Activated B cell treated with CpG ODN at 0.5 μM for 24 hours (primary cell): ENCODE measurements at regions not wholly inside any gene's neighbourhood (a gene's known extent, or its start where the extent isn't known, plus 50 kb on each side); places are given as distances from the start of the nearest gene placed in this dataset.

ENCODE experiments used
- ATAC-seq: fragments of 200-7000 bp; cut with Tn5 transposase; one replicate; pipeline ENCODE4 v1.10.0; 2021; ENCODE audit warnings: low read depth, mild to moderate bottlenecking, moderate library complexity
- CTCF ChIA-PET: fragments of 350-600 bp; sonication (Branson Sonifier 250); formaldehyde crosslinking; loops from one replicate; lab custom pipeline; 2021; ENCODE audit warnings: antibody characterized with exemption; lab: Charles Lee
- POLR2A ChIA-PET: fragments of 350-600 bp; sonication (Branson Sonifier 250); formaldehyde crosslinking; loops from one replicate; lab custom pipeline; 2021; ENCODE audit warnings: antibody characterized with exemption; lab: Charles Lee
- DNase-seq: peaks from one replicate; pipeline ENCODE4 v3.0.0; 2022
- H3K27ac Mint-ChIP-seq: one replicate; pipeline ENCODE4 v1.8.0; 2020; ENCODE audit warnings: mixed read lengths
- H3K27me3 Mint-ChIP-seq: one replicate; pipeline ENCODE4 v1.8.0; 2021; ENCODE audit warnings: mixed read lengths
- H3K36me3 Mint-ChIP-seq: one replicate; pipeline ENCODE4 v1.8.0; 2021; ENCODE audit warnings: low read depth, mixed read lengths
- H3K4me1 Mint-ChIP-seq: one replicate; pipeline ENCODE4 v1.8.0; 2021; ENCODE audit warnings: mixed read lengths
- H3K4me3 Mint-ChIP-seq: one replicate; pipeline ENCODE4 v1.8.0; 2020; ENCODE audit warnings: mild to moderate bottlenecking, mixed read lengths
- H3K9me3 Mint-ChIP-seq: one replicate; pipeline ENCODE4 v1.8.0; 2020; ENCODE audit warnings: mixed read lengths
- intact Hi-C: fragments of 100-400 bp; cut with micrococcal nuclease; formaldehyde crosslinking; loops from one replicate; pipeline ENCODE4 v1.15.1; 2024
- TF ChIP-seq, protein P1 (sequence below): fragments of 200-600 bp; IDR thresholded peaks from one replicate; pipeline ENCODE4 v1.8.0; 2022; ENCODE audit warnings: antibody characterized with exemption, mild to moderate bottlenecking

DNA sequence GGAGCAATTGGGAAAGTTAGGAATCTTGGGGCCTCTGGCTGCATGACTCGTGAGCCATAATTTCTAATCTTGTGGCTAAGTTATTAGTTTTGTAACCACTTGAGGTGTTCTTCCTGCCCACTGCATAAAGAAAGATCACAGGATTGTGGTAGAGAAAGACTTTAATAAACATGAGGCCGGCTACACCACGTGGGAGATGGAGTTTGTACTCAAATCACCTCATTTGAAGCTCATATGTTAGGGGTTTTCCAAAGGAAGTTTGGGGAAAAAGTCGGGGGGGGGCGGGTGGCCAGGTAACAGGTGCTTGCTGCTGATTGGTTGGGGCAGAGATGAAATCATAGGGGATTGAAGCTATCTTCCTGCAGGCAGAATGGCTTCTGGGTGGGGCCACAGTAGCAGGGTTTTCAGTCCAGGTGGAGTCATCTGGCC lies 287.8 kb downstream of the ZNF674 start:
- intact Hi-C loops, result no loop called here
- ATAC-seq (no peak), DNase-seq (no peak)
- Mint-ChIP-seq H3K4me1 (peaks cover 17% of the 10 kb centered on the region), H3K9me3 (no peaks in the 10 kb centered on the region), H3K36me3 (no peaks in the 10 kb centered on the region), H3K27ac (no peak overlapping the region), H3K27me3 (no peaks in the 10 kb centered on the region), H3K4me3 (no peak overlapping the region)
- TF ChIP-seq, protein P1, sequence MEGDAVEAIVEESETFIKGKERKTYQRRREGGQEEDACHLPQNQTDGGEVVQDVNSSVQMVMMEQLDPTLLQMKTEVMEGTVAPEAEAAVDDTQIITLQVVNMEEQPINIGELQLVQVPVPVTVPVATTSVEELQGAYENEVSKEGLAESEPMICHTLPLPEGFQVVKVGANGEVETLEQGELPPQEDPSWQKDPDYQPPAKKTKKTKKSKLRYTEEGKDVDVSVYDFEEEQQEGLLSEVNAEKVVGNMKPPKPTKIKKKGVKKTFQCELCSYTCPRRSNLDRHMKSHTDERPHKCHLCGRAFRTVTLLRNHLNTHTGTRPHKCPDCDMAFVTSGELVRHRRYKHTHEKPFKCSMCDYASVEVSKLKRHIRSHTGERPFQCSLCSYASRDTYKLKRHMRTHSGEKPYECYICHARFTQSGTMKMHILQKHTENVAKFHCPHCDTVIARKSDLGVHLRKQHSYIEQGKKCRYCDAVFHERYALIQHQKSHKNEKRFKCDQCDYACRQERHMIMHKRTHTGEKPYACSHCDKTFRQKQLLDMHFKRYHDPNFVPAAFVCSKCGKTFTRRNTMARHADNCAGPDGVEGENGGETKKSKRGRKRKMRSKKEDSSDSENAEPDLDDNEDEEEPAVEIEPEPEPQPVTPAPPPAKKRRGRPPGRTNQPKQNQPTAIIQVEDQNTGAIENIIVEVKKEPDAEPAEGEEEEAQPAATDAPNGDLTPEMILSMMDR, result no peak
- POLR2A ChIA-PET, result no interaction called here
- CTCF ChIA-PET, result no interaction called here

DNA sequence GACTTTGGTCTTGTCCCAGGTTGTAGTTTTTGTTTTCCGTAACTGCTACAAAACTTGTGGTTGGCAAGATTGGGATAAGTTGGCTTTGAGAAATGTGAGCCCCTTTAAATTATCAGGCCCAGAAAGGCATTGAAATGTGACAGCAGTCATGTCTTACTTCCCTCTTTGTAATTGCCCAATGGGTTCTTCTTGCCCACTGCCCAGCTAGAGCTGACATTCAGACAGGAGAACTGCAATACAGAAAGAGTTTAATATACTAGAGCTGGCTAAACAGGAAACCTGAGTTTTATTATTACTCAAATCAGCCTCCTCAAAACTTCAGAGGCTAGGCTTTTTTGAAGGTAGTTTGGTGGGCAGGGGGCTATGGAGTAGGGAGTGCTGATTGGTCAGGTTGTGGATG lies 288.3 kb downstream of the ZNF674 start:
- Mint-ChIP-seq H3K4me3 (no peak overlapping the region), H3K4me1 (peaks cover 17% of the 10 kb centered on the region), H3K9me3 (no peaks in the 10 kb centered on the region), H3K27ac (no peak overlapping the region), H3K27me3 (no peaks in the 10 kb centered on the region), H3K36me3 (no peaks in the 10 kb centered on the region)
- TF ChIP-seq, protein P1, result no peak
- ChIA-PET POLR2A (no interaction called here), CTCF (no interaction called here)
- DNase-seq, result no peak
- intact Hi-C loops, result no loop called here
- no peak for ATAC-seq

DNA sequence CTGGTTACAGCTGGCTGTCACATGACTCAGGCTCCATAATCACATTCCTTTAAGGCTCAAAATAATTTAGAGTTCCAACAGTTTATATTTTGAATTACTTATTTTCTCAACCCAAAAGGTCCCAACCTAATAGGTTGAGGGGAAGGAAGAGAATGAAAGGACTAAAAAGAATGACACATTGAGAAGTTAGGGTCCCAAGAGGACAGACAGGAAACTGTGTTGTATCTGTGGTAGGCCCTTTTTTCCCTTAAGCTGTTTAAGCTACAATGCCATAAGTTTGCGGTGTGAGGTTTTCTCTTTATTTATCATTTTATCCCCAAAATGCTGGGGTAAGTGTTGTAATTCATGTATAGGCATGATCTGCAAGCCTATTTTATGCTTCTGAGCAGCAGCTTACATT lies 290.2 kb downstream of the ZNF674 start:
- TF ChIP-seq, protein P1, result no peak
- ChIA-PET POLR2A (no interaction called here), CTCF (no interaction called here)
- Mint-ChIP-seq H3K4me3 (no peak overlapping the region), H3K27ac (no peak overlapping the region), H3K27me3 (no peaks in the 10 kb centered on the region), H3K9me3 (no peaks in the 10 kb centered on the region), H3K36me3 (no peaks in the 10 kb centered on the region), H3K4me1 (peaks cover 17% of the 10 kb centered on the region)
- ATAC-seq (no peak), DNase-seq (no peak)
- intact Hi-C loops, result no loop called here

DNA sequence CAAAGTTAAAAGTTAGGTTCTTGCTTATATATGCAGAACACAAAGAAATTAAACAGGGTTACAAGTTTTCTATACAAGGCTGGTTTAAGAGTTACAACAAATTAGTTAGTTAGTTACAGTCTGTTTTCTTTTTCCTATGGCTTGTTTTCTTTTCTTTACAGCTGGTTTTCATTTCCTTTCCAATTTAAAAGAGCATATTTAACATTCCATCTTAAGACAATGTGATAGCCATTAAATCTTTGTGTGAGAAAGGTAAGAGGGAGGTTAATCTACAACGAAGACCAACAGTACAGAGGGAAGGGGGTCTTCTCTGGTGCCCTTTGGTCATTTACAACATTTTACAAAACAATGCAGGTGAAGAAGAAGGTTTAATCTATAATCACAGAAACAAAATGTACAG lies 290.6 kb downstream of the ZNF674 start:
- Mint-ChIP-seq H3K4me1 (peaks cover 17% of the 10 kb centered on the region), H3K9me3 (no peaks in the 10 kb centered on the region), H3K27ac (no peak overlapping the region), H3K4me3 (no peak overlapping the region), H3K27me3 (no peaks in the 10 kb centered on the region), H3K36me3 (no peaks in the 10 kb centered on the region)
- POLR2A ChIA-PET, result no interaction called here
- TF ChIP-seq, protein P1, result no peak
- CTCF ChIA-PET, result no interaction called here
- DNase-seq (no peak), ATAC-seq (no peak)
- intact Hi-C loops, result no loop called here

DNA sequence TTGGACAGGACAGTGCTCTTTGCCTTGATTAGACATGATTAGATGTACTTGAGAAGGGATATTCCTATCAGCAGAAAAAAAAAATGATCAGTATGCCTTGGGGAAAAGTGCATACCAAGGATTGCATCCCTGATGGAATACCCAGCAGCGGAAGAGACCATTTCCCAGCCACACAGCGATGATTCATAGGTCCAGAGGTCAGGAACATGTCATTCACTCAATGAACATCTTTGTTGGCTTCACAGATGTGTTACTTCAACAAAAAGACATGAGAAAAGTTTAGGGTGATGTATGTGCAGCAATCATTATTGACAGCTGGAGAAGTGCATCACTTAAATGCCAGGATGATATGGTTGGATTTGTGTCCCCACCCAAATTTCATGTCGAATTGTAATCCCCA lies 293.5 kb downstream of the ZNF674 start:
- H3K4me3 Mint-ChIP-seq, result no peak overlapping the region
- TF ChIP-seq, protein P1, result no peak
- ChIA-PET POLR2A (no interaction called here), CTCF (no interaction called here)
- DNase-seq, result no peak
- no peaks in the 10 kb centered on the region for H3K27me3 Mint-ChIP-seq
- peaks cover 11% of the 10 kb centered on the region for H3K4me1 Mint-ChIP-seq
- intact Hi-C loops, result no loop called here
- H3K36me3 Mint-ChIP-seq, result no peaks in the 10 kb centered on the region
- no peaks in the 10 kb centered on the region for H3K9me3 Mint-ChIP-seq
- no peak overlapping the region for H3K27ac Mint-ChIP-seq
- ATAC-seq, result no peak
